ENCODE measurements at regions not wholly inside any gene's neighbourhood (a gene's known extent, or its start where the extent isn't known, plus 50 kb on each side); places are given as distances from the start of the nearest gene placed in this dataset.
"Not testable (repeated sequence)": the region's sequence is repeated elsewhere in the genome, so short reads cannot be mapped to it uniquely, and the experiment has no call there.

GRCh38 chr20:29781891-29782290 is 1475.6 kb upstream of the DEFB115 start:
- TF ChIP-seq CTCF (IDR thresholded peaks at IDR 0.05; ENCODE audit: extremely low read depth in 1 of 2, insufficient read depth in 1 of 2, low read depth in 1 of 2, low read length in 2 of 2); POLR2A (IDR thresholded peaks at IDR 0.05; ENCODE audit: low read depth, low read length); EZH2 (IDR thresholded peaks at IDR 0.05; ENCODE audit: borderline replicate concordance, low read depth, low read length, severe bottlenecking): not testable (repeated sequence)
